Mucosa of stomach (tissue), 1 donor: ENCODE measurements at regions not wholly inside any gene's neighbourhood (a gene's known extent, or its start where the extent isn't known, plus 50 kb on each side); places are given as distances from the start of the nearest gene placed in this dataset.
"Not testable (repeated sequence)": the region's sequence is repeated elsewhere in the genome, so short reads cannot be mapped to it uniquely, and the experiment has no call there.

Experiments
- H3K27me3 ChIP-seq: one replicate; pipeline ENCODE4 v1.7.0; 2013; ENCODE audit warnings: mild to moderate bottlenecking, low read length; ENCODE audit not compliant: control insufficient read depth, insufficient read depth
- H3K36me3 ChIP-seq: one replicate; pipeline ENCODE4 v1.7.0; 2013; ENCODE audit warnings: low read length; ENCODE audit not compliant: control insufficient read depth, insufficient read depth
- H3K4me1 ChIP-seq: one replicate; pipeline ENCODE4 v1.7.0; 2013; ENCODE audit warnings: mild to moderate bottlenecking, low read length; ENCODE audit not compliant: control insufficient read depth, insufficient read depth
- H3K4me3 ChIP-seq: one replicate; pipeline ENCODE4 v1.7.0; 2013; ENCODE audit warnings: low read length
- H3K9ac ChIP-seq: one replicate; pipeline ENCODE4 v1.7.0; 2013; ENCODE audit warnings: mild to moderate bottlenecking, low read length, moderate library complexity
- H3K9me3 ChIP-seq: one replicate; pipeline ENCODE4 v1.7.0; 2013; ENCODE audit warnings: mild to moderate bottlenecking, low read length, moderate library complexity; ENCODE audit not compliant: control insufficient read depth
- donor health status: Pancreatic carcinoma.

GRCh38 chr2:224183086-224183485 is 144.0 kb upstream of the SERPINE2 start:
- Histone ChIP-seq H3K4me1 (no peaks in the 10 kb centered on the region), H3K27me3 (no peaks in the 10 kb centered on the region), H3K9ac (no peak overlapping the region), H3K9me3 (no peaks in the 10 kb centered on the region), H3K4me3 (no peak overlapping the region), H3K36me3 (no peaks in the 10 kb centered on the region)

GRCh38 chr2:224182498-224182897 is 143.4 kb upstream of the SERPINE2 start:
- Histone ChIP-seq H3K9me3 (no peaks in the 10 kb centered on the region), H3K36me3 (no peaks in the 10 kb centered on the region), H3K9ac (no peak overlapping the region), H3K4me3 (no peak overlapping the region), H3K4me1 (no peaks in the 10 kb centered on the region), H3K27me3 (no peaks in the 10 kb centered on the region)

GRCh38 chr2:224181534-224182155 is 142.6 kb upstream of the SERPINE2 start:
- Histone ChIP-seq H3K4me1 (no peaks in the 10 kb centered on the region), H3K9me3 (no peaks in the 10 kb centered on the region), H3K9ac (no peak overlapping the region), H3K27me3 (no peaks in the 10 kb centered on the region), H3K36me3 (no peaks in the 10 kb centered on the region), H3K4me3 (no peak overlapping the region)

GRCh38 chr2:224180810-224181209 is 141.7 kb upstream of the SERPINE2 start:
- H3K36me3 ChIP-seq: no peaks in the 10 kb centered on the region
- no peak overlapping the region for H3K9ac ChIP-seq
- H3K4me3 ChIP-seq: no peak overlapping the region
- no peaks in the 10 kb centered on the region for H3K9me3 ChIP-seq
- no peaks in the 10 kb centered on the region for H3K4me1 ChIP-seq
- no peaks in the 10 kb centered on the region for H3K27me3 ChIP-seq

GRCh38 chr2:224178056-224178455 is 139.0 kb upstream of the SERPINE2 start:
- Histone ChIP-seq H3K4me3 (no peak overlapping the region), H3K9ac (no peak overlapping the region), H3K36me3 (no peaks in the 10 kb centered on the region), H3K27me3 (no peaks in the 10 kb centered on the region), H3K9me3 (no peaks in the 10 kb centered on the region), H3K4me1 (no peaks in the 10 kb centered on the region)

- Histone ChIP-seq H3K36me3 (no peaks in the 10 kb centered on the region), H3K27me3 (no peaks in the 10 kb centered on the region), H3K4me1 (no peaks in the 10 kb centered on the region), H3K9ac (no peak overlapping the region), H3K4me3 (no peak overlapping the region), H3K9me3 (no peaks in the 10 kb centered on the region)
These were observed 136.5 kb upstream of the SERPINE2 start for GRCh38 chr2:224175538-224175937.

GRCh38 chr2:224174990-224175389 is 135.9 kb upstream of the SERPINE2 start:
- H3K4me3 ChIP-seq: no peak overlapping the region
- H3K27me3 ChIP-seq: no peaks in the 10 kb centered on the region
- H3K9ac ChIP-seq: no peak overlapping the region
- no peaks in the 10 kb centered on the region for H3K4me1 ChIP-seq
- H3K36me3 ChIP-seq: no peaks in the 10 kb centered on the region
- no peaks in the 10 kb centered on the region for H3K9me3 ChIP-seq

GRCh38 chr2:224174521-224174920 is 135.4 kb upstream of the SERPINE2 start:
- Histone ChIP-seq H3K4me1 (no peaks in the 10 kb centered on the region), H3K4me3 (no peak overlapping the region), H3K27me3 (no peaks in the 10 kb centered on the region), H3K9ac (no peak overlapping the region), H3K36me3 (no peaks in the 10 kb centered on the region), H3K9me3 (no peaks in the 10 kb centered on the region)

GRCh38 chr2:224173933-224174332 is 134.8 kb upstream of the SERPINE2 start:
- Histone ChIP-seq H3K9me3 (no peaks in the 10 kb centered on the region), H3K9ac (no peak overlapping the region), H3K27me3 (no peaks in the 10 kb centered on the region), H3K36me3 (no peaks in the 10 kb centered on the region), H3K4me1 (no peaks in the 10 kb centered on the region), H3K4me3 (no peak overlapping the region)

- H3K27me3 ChIP-seq: no peaks in the 10 kb centered on the region
- H3K9ac ChIP-seq: no peak overlapping the region
- no peaks in the 10 kb centered on the region for H3K36me3 ChIP-seq
- no peak overlapping the region for H3K4me3 ChIP-seq
- H3K4me1 ChIP-seq: no peaks in the 10 kb centered on the region
- H3K9me3 ChIP-seq: no peaks in the 10 kb centered on the region
These were observed 134.1 kb upstream of the SERPINE2 start for GRCh38 chr2:224173210-224173609.

- H3K4me1 ChIP-seq: no peaks in the 10 kb centered on the region
- no peaks in the 10 kb centered on the region for H3K27me3 ChIP-seq
- H3K9ac ChIP-seq: no peak overlapping the region
- no peak overlapping the region for H3K4me3 ChIP-seq
- no peaks in the 10 kb centered on the region for H3K9me3 ChIP-seq
- no peaks in the 10 kb centered on the region for H3K36me3 ChIP-seq
These were observed 132.1 kb upstream of the SERPINE2 start for GRCh38 chr2:224171226-224171625.

GRCh38 chr2:224169847-224170246 is 130.8 kb upstream of the SERPINE2 start:
- Histone ChIP-seq H3K36me3 (no peaks in the 10 kb centered on the region), H3K4me1 (no peaks in the 10 kb centered on the region), H3K9me3 (no peaks in the 10 kb centered on the region), H3K9ac (no peak overlapping the region), H3K4me3 (no peak overlapping the region), H3K27me3 (no peaks in the 10 kb centered on the region)

- H3K27me3 ChIP-seq, H3K36me3 ChIP-seq, H3K9me3 ChIP-seq, H3K4me3 ChIP-seq, H3K9ac ChIP-seq: not testable (repeated sequence)
- peaks cover 13% of the 10 kb centered on the region for H3K4me1 ChIP-seq
These were observed 128.7 kb upstream of the SERPINE2 start for GRCh38 chr2:224167781-224168180.
